Fibroblast of pulmonary artery (primary cell): ENCODE measurements at regions not wholly inside any gene's neighbourhood (a gene's known extent, or its start where the extent isn't known, plus 50 kb on each side); places are given as distances from the start of the nearest gene placed in this dataset.

ENCODE experiments used
- DNase-seq: peaks from one replicate; pipeline ENCODE4 v3.0.0-alpha.2; 2010; ENCODE audit warnings: low read depth
- H3K4me3 ChIP-seq: replicated peaks from 2 replicates; pipeline ENCODE4 v1.5.1; 2011; ENCODE audit warnings: low read depth, mild to moderate bottlenecking, control low read depth, low read length, moderate library complexity
- CTCF ChIP-seq: IDR thresholded peaks from 2 replicates; pipeline ENCODE4 v1.5.1; 2011; ENCODE audit warnings: mild to moderate bottlenecking, control low read depth, low read length, inconsistent platforms; ENCODE audit errors: missing control alignments

DNA sequence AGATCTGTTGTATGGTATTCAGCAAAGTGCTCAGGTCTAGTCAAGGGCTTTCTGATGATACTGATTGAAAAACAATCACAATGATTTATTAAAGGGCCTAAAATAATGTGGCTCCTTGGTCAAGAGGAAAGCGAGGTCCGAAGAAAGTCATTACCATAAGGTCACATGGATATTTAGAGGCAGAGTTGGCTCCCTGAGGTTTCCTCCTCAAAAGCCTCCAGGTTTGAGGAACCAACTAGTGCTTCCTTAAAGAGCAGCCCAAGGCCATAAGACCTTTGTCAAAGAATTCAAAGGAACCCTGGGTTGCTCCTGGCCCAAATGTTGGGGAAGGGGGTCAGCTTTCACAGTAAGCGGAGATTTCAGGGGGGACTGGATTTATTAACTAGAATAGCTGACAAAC, 280.7 kb upstream of the ATP5MC3 start:
- no peak overlapping the region for H3K4me3 ChIP-seq
- DNase-seq, result no peak

GRCh38 chr2:175461839-175462238, 280.3 kb upstream of the ATP5MC3 start:
- TF ChIP-seq CTCF, result no peak
- no peak for DNase-seq
- H3K4me3 ChIP-seq, result no peak overlapping the region

More for the DNA sequence above, 280.7 kb upstream of the ATP5MC3 start:
- TF ChIP-seq CTCF, result no peak

- H3K4me3 ChIP-seq, result no peak overlapping the region
- TF ChIP-seq CTCF, result no peak
- DNase-seq, result no peak
Measured at GRCh38 chr2:175457895-175458448, 276.5 kb upstream of the ATP5MC3 start.

DNA sequence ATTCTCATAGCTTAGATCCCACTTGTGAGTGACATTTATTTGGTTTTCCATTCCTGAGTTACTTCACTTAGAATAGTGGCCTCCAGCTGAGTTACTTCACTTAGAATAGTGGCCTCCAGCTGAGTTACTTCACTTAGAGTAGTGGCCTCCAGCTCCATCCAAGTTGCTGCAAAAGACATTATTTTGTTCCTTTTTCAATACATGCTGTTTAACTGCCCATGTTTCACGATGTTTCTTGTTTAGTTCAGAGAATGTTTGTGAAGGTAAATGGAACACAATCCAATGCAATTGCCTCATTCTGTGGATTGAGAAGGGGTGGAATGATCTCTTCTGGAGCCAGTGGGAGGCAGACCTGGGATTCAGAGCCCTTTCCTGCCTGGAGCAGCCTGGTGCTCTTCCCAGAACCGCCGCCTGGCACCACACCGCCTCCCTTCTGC, 273.5 kb upstream of the ATP5MC3 start:
- no peak overlapping the region for H3K4me3 ChIP-seq
- no peak for DNase-seq
- TF ChIP-seq CTCF, result no peak

DNA sequence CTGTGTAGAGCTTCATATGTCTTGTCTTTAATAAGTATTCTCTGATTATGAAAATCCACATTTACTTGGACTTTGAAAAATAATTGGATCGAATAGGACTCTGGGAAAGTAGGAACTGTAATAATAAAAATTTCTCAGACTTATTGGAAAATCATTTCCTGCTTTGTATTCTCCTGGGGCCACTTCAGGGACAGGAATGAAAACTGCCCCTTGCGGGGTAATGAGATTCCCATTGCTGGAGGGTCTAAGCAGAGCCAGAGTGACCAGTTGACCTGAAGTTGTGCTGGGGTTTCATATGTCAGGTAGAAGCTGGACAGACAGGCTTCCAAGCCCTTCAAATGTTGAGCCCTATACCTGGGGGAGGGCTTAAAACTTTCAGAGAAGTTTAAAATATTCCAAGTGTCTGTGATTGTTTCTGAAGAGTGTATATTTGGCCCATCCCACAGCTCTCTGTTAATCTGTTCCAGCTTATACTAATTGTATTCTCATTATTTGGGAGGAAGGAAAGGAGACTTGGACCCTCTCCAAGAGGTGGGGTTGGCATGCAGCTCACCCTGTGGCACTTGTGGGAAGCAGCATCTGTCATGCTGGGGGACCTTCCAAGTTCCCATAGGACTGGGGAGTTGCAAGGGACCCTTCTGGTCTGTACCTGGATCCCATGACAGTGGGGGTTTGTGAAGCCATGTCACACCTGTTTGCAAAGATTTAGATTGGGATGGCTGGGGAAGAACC, 268.7 kb upstream of the ATP5MC3 start:
- DNase-seq, result no peak
- H3K4me3 ChIP-seq, result no peak overlapping the region
- no peak for TF ChIP-seq CTCF

GRCh38 chr2:175449616-175450015, 268.1 kb upstream of the ATP5MC3 start:
- DNase-seq, result no peak
- H3K4me3 ChIP-seq, result no peak overlapping the region
- TF ChIP-seq CTCF, result no peak

GRCh38 chr2:175446201-175446600, 264.7 kb upstream of the ATP5MC3 start:
- H3K4me3 ChIP-seq, result no peak overlapping the region
- TF ChIP-seq CTCF, result no peak
- DNase-seq, result no peak
